Kidney capillary endothelial cell (primary cell): ENCODE measurements at regions not wholly inside any gene's neighbourhood (a gene's known extent, or its start where the extent isn't known, plus 50 kb on each side); places are given as distances from the start of the nearest gene placed in this dataset.

ENCODE experiments used
- DNase-seq: peaks from one replicate; pipeline ENCODE4 v3.0.0-alpha.2; 2018; ENCODE audit warnings: low spot score

DNA sequence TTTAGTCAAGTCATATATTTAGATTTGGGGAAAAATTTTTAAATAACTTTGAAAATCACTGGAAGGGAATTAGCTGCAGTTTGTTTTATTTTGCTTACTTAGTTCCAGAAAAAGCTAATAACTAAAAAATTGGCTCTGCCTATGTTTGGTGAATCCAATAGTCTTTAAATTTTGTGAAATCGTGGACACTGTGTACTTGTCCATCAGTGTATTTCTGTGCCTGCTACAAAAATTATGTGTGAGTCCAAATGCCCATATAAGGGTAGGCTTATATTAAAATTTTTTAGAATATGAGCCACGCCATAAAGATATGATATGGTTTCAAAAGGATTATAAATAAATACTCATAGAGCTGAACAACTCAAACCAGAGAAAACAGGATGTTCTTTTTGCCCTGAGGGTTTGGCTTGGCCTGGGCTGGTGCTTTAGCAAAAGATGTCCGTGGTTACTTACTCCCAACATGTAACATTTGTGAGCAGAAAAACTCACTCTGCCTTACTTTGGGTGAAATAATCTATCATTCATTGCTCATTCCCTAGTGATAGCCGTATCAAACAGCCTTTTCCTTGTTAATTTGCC, 133.2 kb upstream of the PRLR start:
- DNase-seq: no peak

DNA sequence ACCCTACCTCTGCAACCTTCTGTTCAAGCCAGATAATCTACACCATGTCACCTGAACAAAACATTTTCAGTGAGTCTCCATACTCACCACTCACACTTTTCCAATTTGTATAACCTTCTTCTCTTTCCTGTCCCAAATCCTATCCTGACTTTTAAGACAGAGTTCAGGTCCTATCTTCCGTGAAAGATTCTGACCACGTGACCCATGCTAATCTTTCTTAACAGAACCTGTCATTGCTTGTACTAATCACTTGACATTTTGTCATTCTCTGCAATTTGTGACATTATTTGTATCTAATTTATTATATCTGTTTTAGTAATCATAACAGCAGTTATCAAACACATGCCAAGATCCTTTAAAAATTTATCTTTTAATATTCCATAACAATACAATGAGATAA, 132.5 kb upstream of the PRLR start:
- DNase-seq: no peak

DNA sequence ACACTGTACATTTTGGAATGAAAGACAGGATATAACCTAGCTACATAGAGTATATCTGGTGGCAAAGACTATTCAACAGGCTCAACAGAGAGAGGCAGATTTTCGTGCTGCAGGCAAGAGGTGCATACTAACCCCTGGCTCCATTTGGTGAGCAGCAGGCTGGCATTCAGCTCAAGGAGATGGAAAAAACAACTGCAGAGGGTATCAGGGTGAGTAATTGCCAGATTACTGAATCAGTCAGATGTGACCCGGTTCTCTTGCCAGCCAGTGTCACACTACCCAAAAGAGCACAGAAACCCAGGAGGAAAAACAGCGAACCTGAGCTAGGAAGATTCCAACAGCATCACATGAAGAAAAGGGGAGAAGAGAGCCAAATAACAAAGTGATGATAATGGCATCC, 130.4 kb upstream of the PRLR start:
- DNase-seq: no peak

DNA sequence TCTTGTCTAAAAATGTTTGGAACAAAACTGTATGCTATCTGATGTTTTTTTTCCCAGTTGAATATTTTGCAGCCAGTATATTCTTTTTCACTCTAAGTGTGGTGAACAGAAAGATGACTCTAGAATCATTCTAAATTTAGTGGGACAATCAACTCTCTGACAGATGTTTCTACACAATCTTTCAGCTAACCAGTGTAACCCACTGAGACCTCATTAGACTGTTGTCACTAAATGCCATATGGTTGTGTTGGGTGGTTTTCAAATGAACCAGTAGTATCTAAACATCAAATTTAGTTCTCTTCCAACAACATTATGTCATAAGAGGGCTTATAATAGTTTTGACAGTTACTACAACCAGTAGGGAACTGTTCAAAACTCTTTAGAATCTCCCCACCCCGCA, 129.6 kb upstream of the PRLR start:
- DNase-seq: no peak

DNA sequence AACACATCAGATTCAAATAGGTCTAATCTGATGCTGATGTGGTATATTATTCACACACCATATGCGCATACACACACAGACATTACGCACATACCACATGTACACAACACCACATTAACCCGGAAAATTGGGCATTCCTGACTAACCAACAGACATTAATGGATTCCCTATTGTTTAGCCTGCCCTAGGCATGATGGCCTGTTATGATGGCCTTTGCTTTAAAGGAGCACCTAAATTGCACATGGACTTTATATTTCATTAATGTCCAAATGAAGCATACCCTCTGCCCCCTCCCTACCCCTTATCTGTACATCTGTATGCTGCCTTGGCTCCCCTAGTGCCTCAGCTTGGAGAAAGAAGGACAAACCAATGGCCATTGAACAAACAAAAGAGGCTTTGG, 127.7 kb upstream of the PRLR start:
- no peak for DNase-seq

DNA sequence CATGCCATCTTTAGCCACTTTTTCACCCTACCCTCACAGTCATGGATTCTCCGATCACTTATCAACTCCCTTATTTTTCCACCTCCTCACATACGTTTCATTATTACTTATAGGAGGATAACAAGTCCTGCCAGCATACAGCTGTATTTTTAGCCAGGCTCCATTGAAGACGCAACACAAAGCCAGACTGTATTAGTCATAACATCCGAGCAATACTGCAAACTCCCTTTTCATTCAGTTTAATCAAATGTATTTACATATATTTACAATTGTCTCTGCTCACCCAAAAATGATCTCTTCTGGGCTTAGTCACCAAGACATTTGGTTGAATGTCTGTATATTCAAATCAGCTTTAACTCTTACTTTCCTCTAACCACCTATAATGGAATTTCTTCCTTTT, 126.4 kb upstream of the PRLR start:
- DNase-seq: no peak

DNA sequence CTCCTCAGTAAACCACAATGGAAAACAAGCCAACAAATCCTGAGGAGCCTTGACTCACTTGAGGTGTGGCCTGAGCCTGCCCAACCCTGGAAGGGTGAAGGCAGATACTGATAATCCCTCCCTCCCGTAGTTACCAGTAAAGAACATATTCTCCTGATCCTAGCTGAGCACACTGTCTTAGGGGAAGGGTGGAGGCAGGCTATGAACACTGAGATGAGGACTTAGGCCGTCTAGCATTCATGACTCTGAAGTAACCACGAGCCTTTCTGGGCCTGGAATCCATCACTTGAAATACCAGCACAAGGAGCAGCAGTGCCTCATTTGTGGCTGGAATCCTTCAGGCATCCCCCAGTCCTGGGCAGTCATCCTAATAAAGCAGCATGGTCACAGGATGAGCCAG, 124.5 kb upstream of the PRLR start:
- DNase-seq: no peak

DNA sequence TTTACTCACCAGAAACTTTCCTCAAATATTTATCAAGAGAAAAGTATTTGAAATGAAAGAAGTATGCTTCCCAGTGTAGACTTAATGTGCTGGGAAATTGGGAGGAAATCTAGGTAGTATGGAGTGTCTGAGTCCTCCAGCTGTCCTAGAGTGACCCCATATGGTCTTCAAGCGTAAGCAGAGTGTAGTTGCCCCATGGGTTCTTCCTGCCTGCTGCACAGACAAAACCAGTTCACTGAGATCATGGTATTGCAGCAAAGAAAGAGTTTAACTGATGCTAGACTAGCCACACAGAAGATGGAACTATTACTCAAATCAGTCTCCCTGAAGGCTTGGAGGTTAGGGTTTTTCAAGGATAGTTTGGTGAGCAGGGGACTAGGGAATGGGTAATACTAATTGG, 114.9 kb upstream of the PRLR start:
- no peak for DNase-seq

DNA sequence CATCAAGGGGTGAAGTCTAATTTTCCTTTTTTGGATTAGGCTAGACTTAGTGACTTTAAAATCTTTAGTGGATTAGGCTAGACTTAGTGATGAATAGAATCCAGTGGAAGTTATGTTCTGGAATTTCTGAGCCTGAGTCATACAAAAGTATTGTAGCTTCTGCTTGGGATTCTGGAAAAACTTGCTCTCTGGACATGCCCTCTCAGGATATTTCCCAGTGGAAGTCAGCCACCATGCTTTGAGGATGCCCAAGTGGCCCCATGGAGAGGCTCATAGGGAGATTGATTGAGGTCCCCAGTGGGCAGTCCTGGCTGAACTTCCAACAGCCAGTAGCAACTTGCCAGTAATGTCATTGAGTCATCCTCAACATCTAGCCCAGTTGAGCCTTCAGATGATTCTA, 112.4 kb upstream of the PRLR start:
- no peak for DNase-seq

DNA sequence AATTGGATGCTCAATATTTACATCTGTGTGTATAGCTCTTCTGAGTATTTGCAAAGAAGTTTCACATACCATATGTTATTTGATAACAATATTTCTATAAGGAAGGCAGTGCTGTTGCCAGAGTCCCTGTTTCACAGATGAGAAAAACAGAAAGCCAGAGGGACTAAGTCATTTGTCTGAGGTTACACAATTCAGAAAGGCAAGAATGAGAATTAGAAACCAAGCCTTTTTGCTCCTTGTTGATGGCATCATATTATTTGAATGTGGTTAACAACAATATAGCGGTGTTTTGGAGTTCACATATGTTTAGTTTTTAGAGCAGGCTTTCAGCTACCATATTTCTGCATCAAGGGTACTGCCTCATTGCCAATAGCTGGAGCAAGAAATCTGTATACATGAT, 110.9 kb upstream of the PRLR start:
- no peak for DNase-seq

DNA sequence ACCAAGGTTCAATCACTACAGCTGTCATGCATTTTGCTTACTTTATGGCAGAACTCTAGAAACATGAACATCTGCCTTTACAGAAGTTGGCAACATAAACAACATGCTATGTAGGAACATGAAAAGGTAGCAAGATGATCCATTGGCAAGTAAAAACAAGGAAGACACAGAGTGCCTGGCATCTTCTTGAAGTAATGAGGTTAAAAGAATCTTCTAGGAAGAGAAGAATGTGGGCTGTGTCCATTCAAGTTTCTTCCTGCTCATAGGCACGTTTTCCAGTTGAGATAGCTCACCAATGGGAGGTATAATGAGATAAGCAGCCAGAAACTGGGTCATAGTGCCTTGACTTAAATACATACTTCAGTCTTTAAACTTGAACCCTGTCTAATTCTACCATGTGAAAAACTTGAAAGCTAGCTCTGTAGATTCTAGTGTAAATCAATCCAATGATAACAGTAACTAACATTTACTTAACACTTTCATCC, 109.4 kb upstream of the PRLR start:
- DNase-seq: no peak

DNA sequence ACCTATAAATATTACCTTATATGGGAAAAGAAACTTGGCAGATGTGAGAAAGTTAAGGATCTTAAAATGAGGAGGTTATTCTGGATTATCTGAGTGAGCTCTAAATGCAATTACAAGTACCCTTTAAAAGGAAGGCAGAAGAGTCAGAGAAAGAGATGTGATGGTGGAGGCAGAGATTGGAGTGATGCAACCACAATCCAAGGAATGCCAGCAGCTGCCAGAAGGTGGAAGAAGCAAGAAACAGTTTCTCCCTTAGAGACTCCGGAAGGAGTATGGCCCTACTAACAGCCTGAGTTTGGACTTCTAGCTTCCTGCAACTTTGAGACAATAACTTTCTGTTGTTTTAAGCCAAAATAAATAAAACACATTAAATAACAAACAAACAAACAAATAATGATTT, 108.7 kb upstream of the PRLR start:
- no peak for DNase-seq

DNA sequence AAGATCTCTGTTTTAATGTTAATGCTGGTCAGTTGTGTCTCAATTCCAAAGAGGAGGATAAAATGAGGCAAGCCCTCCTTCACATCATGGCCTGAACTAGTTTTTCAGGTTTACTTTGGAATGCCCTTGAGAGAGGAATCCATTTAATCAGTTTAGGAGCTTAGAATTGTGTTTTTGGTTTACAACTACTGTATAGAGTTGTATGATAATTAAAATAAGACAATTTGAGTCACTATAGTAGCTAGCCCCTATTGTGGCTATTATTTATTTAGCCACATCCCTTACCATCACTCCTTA, 107.8 kb upstream of the PRLR start:
- no peak for DNase-seq

DNA sequence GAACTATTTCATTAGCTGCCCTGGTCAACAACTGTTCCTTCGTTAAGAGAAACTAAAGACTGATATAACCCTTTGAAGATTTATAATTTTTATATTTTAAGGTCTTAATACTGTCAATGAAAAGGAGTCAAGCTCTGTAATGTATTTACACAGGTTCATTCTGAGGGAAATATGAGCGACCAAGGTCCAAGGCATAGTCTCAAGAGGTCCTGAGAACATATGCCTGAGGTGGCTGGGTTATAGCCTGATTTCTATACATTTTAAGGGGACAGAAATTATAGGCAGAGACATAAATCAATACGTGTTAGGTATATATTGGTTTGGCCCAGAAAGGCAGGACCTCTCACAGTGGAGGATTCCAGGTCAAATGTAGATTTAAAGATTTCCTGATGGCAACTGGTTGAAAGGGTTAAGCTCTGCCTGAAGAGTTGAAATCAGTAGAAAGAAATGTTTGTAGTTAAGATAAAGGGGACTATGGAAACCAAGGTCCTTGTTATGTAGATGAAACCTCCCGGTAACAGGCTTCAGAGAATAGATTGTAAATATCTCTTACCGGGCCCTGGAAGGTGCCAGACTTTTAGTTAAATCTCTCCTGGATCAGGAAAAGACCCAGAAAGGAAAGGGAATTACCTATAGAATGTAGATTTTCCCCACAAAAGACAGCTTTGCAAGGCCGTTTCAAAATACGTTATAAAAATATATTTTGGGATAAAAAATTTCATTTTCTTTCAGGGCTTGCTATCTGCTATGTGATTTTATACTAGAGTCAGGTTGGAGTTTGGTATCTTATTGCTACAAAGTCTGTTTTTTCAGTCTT, 107.3 kb upstream of the PRLR start:
- no peak for DNase-seq

DNA sequence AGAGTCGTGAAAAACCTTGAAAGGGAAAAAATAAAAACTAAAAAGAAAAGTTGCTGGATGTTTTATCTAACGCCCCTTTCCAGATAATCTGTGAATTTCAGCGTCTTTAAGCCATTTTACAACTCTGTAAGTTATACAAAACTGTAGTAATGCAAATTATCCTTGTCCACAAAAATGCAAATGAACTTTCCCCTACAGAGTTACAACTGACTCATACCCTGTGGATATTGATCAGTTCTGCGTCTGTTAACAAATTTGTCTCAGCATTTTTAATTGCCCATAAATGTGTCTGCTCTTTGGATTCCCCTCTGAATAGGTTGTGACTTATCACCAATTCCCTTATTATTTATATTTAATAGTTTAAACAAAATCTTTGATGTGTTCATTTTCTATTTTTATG, 105.9 kb upstream of the PRLR start:
- DNase-seq: no peak

DNA sequence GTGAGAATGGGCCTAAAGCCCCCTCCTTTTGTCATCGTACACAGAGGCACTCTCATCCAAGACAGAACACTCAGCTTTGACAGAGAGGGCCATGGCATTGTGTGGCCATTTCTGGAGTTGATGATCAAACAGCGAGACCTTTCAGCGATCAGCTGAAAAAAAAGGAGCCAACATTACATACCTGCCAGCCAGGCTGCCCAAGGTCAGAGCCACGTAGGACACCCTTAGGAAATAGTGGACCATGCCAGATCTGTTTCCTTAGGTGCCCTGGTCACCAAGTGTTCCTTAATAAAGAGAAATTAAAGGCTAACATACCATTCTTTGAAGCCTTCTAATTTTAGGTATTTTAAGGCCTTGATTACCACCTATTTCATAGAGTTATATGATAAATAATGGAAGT, 105.5 kb upstream of the PRLR start:
- no peak for DNase-seq

DNA sequence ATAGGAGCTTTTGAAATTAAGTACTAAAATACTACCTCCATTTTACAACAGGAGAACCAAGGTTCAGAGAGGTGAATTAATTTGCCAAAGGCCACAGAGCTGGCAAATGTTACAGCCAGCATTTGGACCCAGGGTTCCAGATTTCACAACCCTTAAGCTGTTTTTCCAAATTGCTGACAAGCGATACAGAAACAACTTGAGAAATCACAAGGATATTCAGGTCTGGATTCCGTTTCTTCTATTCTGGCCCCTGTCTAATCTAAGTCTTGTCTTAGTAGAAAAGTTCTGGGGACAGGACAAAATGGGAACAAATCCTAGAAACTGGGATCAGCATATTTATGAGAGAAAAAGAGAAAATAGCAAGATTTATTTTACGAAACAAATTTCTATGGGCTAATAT, 103.1 kb upstream of the PRLR start:
- no peak for DNase-seq

DNA sequence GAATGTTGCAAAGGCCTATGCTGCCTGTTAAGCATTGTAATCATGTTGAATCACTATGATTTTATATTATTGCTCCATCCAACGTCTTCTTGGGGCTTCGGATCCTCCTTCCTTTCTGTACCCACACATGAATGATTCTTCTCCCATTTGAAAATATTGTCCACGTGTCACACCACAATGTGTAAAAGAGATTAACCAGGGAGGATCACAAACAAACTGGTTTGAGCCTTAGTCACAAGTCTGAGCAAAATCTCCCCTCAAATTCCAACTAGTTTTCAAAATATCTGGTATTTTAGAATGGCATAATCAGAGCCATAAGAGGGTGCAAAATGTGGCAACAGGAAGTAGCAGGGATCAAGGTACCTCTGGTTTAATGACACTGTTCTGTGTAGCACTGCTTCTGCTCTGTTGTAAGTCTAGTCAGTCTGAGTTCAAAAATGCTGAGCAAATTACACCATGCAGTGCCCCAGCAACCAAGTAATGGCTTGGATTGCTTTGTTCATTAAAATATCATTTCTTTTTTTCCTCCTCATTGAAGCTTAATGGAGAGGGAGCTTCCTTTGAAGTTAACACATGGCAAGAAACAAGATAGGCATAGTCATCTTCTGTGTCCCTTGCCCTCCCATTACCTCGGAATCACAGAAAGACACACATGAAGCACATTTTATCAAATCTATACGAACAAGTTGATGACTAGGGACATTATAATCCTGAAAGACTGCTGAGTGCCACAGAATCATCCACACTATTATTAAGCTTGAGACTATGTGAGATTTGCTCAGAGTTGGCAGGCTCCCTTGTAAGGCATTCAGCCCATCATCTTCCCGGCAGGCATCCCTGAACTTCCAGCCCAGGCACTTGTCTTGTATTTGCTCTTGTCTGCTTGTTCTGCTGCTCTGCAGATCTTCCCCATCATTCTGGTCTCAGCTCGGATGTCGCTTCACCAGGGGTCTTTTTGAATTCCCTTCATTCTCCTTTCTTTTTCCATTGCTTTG, 102.0 kb upstream of the PRLR start:
- no peak for DNase-seq

DNA sequence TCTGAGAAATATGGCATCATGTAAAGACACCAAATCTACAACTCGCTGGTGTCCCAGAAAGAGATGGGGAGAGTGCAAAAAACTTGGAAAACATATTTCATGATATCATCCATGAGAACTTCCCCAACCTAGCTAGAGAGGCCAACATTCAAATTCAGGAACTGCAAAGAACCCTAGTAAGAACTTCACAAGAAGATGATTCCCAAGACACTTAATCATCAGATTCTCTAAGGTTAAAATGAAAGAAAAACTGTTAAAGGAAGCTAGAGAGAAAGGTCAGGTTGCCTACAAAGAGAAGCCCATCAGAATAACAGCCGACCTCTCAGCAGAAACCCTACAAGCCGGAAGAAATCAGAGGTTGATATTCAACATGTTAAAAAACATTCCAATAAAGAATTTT, 95.5 kb upstream of the PRLR start:
- no peak for DNase-seq

DNA sequence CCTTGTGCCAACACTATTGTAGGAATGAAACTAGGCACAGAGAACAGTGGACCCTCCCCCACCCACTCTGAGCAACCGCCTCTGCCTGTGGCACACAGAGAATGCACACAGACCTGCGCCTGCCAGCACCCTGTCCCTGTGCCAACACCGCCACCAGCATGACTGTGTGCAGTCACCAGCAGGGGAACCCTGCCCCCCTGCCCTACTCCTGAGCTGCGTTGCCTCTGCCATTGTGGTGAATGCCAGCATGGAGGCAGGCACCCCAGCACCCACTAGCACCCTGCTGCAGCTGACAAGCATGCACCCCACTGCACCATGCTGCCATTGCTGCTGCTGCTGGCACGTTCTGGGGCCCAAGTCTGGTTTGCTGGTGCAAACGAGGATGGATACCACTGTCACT, 94.4 kb upstream of the PRLR start:
- DNase-seq: no peak

DNA sequence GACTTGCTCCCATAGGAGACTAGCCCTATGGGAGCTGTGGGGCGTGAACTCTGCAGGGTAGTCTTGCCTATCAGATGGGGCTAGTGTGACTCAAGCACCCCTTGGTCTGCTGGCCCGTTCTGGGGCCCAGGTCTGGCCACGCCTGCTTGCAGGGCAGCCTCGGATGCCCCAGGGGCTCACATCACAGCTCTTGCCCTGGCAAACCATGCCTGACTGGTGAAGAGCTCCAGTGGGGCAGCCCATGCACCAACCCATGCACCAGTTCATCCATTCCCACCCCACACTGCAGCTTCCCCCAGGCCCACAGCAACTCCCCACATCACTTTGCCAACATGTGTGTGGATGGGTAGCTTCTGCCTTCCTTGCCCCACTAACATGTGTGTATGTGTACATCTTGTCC, 93.9 kb upstream of the PRLR start:
- no peak for DNase-seq

DNA sequence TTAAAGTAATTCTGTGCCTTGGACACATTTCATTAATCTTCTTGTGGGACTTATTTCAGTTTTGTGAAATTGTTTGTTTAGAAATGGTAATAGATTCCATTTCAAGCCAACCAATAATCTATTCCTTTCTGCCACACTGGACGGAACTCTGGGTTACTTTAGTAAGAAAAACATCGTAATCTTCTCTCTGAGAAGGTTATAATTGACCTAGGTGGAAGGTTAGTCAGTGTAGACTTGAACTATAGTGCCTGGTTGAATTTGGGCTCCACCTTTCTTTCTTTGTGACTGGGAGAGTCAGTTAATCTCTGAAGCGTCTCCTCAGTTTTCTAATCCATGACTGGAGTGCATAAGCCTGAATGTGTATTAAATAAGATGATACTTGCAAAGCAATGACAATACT, 89.7 kb upstream of the PRLR start:
- DNase-seq: no peak
